ENCODE measurements at regions not wholly inside any gene's neighbourhood (a gene's known extent, or its start where the extent isn't known, plus 50 kb on each side); places are given as distances from the start of the nearest gene placed in this dataset.

DNA sequence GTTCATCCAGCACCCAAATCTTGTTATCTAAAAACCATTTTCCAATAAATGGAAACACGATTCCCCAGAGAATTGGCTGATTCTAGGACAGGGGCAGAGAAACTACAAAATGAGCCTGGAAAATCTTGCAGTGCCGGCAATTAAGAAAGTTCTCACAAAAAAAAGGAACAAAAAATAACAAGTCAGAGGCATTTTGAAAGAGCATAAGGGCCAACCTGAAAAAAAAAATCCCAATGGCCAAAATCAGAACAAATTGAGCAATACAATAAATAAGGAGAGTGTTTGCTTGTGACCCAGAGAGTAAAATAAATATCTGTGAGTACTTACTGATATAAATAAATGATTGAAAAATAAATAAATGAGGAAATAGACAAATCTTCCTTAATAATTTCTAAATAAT, 55.1 kb upstream of the S1PR3 start:
- H3K27me3 Mint-ChIP-seq (ENCODE audit: insufficient read depth, unreplicated experiment), result no peaks in the 10 kb centered on the region

DNA sequence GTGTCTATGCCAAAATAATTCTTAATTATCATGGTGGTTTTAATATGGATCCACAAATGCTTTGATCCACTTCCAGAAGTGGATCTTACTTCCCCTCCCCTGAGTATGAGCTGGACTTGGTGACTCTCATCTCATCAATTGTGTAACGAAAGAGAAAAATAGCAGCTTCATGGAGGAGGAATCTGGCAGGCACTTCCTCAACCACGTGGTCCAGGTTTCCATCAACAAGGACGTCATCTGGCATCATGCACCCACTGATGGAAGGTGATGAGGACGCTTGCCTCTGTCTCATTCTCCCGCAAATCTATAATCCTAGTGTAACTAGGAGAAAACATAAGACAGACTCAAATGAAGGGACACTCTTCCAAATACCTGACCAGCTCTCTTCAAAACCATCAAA, 54.6 kb upstream of the S1PR3 start:
- Histone ChIP-seq H3K4me3 (ENCODE audit: low read depth, low read length) (no peak overlapping the region), H3K36me3 (ENCODE audit: control insufficient read depth, insufficient read depth, low read length) (no peaks in the 10 kb centered on the region), H3K9me3 (no peaks in the 10 kb centered on the region), H3K4me1 (peaks cover 19% of the 10 kb centered on the region), H3K27me3 (replicated peaks; ENCODE audit: control insufficient read depth, insufficient read depth, low read length) (no peaks in the 10 kb centered on the region)
- Mint-ChIP-seq H3K27me3 (ENCODE audit: insufficient read depth, unreplicated experiment) (no peaks in the 10 kb centered on the region), H3K4me3 (ENCODE audit: unreplicated experiment) (no peak overlapping the region), H3K4me1 (ENCODE audit: low read depth, unreplicated experiment) (peaks cover 12% of the 10 kb centered on the region), H3K36me3 (ENCODE audit: insufficient read depth, unreplicated experiment) (no peaks in the 10 kb centered on the region), H3K9me3 (ENCODE audit: unreplicated experiment) (peaks cover 9% of the 10 kb centered on the region), H3K27ac (ENCODE audit: unreplicated experiment) (no peak overlapping the region)
- ChIA-PET POLR2A (no interaction called here), CTCF (no interaction called here)
- TF ChIP-seq, protein P1, sequence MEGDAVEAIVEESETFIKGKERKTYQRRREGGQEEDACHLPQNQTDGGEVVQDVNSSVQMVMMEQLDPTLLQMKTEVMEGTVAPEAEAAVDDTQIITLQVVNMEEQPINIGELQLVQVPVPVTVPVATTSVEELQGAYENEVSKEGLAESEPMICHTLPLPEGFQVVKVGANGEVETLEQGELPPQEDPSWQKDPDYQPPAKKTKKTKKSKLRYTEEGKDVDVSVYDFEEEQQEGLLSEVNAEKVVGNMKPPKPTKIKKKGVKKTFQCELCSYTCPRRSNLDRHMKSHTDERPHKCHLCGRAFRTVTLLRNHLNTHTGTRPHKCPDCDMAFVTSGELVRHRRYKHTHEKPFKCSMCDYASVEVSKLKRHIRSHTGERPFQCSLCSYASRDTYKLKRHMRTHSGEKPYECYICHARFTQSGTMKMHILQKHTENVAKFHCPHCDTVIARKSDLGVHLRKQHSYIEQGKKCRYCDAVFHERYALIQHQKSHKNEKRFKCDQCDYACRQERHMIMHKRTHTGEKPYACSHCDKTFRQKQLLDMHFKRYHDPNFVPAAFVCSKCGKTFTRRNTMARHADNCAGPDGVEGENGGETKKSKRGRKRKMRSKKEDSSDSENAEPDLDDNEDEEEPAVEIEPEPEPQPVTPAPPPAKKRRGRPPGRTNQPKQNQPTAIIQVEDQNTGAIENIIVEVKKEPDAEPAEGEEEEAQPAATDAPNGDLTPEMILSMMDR (IDR thresholded peaks at IDR 0.05; ENCODE audit: insufficient read depth in 1 of 2, low read depth in 1 of 2, low read length in 1 of 2, severe bottlenecking in 1 of 2, unreplicated experiment in 1 of 2), result no peak
- no TSS peak for BruUV-seq (replicated peaks)
- DNase-seq, result no peak
- intact Hi-C loops (cut with micrococcal nuclease; ENCODE audit: unreplicated experiment), result no loop called here

More for the DNA sequence above, 55.1 kb upstream of the S1PR3 start:
- Mint-ChIP-seq H3K9me3 (ENCODE audit: unreplicated experiment) (peaks cover 7% of the 10 kb centered on the region), H3K27ac (ENCODE audit: unreplicated experiment) (no peak overlapping the region), H3K4me1 (ENCODE audit: low read depth, unreplicated experiment) (peaks cover 12% of the 10 kb centered on the region), H3K4me3 (ENCODE audit: unreplicated experiment) (no peak overlapping the region), H3K36me3 (ENCODE audit: insufficient read depth, unreplicated experiment) (no peaks in the 10 kb centered on the region)
- CTCF ChIA-PET, result no interaction called here
- DNase-seq, result no peak
- intact Hi-C loops (cut with micrococcal nuclease; ENCODE audit: unreplicated experiment), result no loop called here
- Histone ChIP-seq H3K9me3 (no peaks in the 10 kb centered on the region), H3K4me1 (peaks cover 19% of the 10 kb centered on the region), H3K27me3 (replicated peaks; ENCODE audit: control insufficient read depth, insufficient read depth, low read length) (no peaks in the 10 kb centered on the region), H3K4me3 (ENCODE audit: low read depth, low read length) (no peak overlapping the region), H3K36me3 (ENCODE audit: control insufficient read depth, insufficient read depth, low read length) (no peaks in the 10 kb centered on the region)
- POLR2A ChIA-PET, result no interaction called here
- TF ChIP-seq, protein P1 (IDR thresholded peaks at IDR 0.05; ENCODE audit: insufficient read depth in 1 of 2, low read depth in 1 of 2, low read length in 1 of 2, severe bottlenecking in 1 of 2, unreplicated experiment in 1 of 2), result no peak
- BruUV-seq (replicated peaks), result no TSS peak

DNA sequence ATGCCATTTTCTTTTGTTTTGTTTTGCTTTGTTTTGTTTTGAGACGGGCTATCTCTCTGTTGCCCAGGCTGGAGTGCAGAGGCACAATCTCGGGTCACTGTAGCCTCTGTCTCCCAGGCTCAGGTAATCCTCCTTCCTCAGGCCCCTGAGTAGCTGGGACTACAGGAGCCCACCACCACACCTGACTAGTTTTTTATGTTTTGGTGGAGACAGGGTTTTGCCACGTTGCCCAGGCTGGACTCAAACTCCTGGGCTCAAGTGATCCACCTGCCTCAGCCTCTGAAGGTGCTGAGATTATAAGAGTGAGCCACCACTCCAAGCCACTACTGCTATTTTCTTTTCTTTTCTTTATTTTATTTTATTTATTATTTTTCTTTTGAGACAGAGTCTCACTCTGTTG, 54.0 kb upstream of the S1PR3 start:
- TF ChIP-seq, protein P1 (IDR thresholded peaks at IDR 0.05; ENCODE audit: insufficient read depth in 1 of 2, low read depth in 1 of 2, low read length in 1 of 2, severe bottlenecking in 1 of 2, unreplicated experiment in 1 of 2), result no peak
- Histone ChIP-seq H3K9me3 (no peaks in the 10 kb centered on the region), H3K27me3 (replicated peaks; ENCODE audit: control insufficient read depth, insufficient read depth, low read length) (no peaks in the 10 kb centered on the region), H3K4me1 (peaks cover 19% of the 10 kb centered on the region), H3K36me3 (ENCODE audit: control insufficient read depth, insufficient read depth, low read length) (no peaks in the 10 kb centered on the region), H3K4me3 (ENCODE audit: low read depth, low read length) (no peak overlapping the region)
- POLR2A ChIA-PET, result no interaction called here
- BruUV-seq (replicated peaks), result no TSS peak
- H3K9me3 Mint-ChIP-seq (ENCODE audit: unreplicated experiment), result peaks cover 9% of the 10 kb centered on the region
- H3K36me3 Mint-ChIP-seq (ENCODE audit: insufficient read depth, unreplicated experiment), result no peaks in the 10 kb centered on the region
- H3K4me3 Mint-ChIP-seq (ENCODE audit: unreplicated experiment), result no peak overlapping the region
- no peak overlapping the region for H3K27ac Mint-ChIP-seq (ENCODE audit: unreplicated experiment)
- no peak for DNase-seq
- H3K27me3 Mint-ChIP-seq (ENCODE audit: insufficient read depth, unreplicated experiment), result no peaks in the 10 kb centered on the region
- CTCF ChIA-PET, result no interaction called here
- peaks cover 18% of the 10 kb centered on the region for H3K4me1 Mint-ChIP-seq (ENCODE audit: low read depth, unreplicated experiment)
- intact Hi-C loops (cut with micrococcal nuclease; ENCODE audit: unreplicated experiment), result no loop called here

All from Caco-2 (cell line).